Heart right ventricle (tissue), 16 donors: ENCODE measurements at regions not wholly inside any gene's neighbourhood (a gene's known extent, or its start where the extent isn't known, plus 50 kb on each side); places are given as distances from the start of the nearest gene placed in this dataset.

Experiments
- ATAC-seq, 8 donors: fragments of 200-7000 bp; cut with Tn5 transposase; one replicate each; pipeline ENCODE4 v1.9.1; 2020; ENCODE audit warnings: mild to moderate bottlenecking in 8 of 8, moderate library complexity in 8 of 8, moderate number of reproducible peaks in 1 of 8
- DNase-seq, 2 donors: peaks; one replicate each; pipeline ENCODE4 v3.0.0-alpha.2; 2020
- H3K27ac ChIP-seq, 10 donors: fragments of 200-600 bp; sonication (generic) in 2 of 10; one replicate each; pipeline versions ENCODE4 v1.5.0 to v1.8.0; 2020 to 2022; ENCODE audit warnings: mild to moderate bottlenecking in 3 of 10
- H3K27me3 ChIP-seq, 7 donors: fragments of 200-600 bp; one replicate each; pipeline ENCODE4 v1.8.0; 2021 to 2022; ENCODE audit warnings: mild to moderate bottlenecking in 2 of 7
- H3K36me3 ChIP-seq, 9 donors: fragments of 200-600 bp; sonication (generic) in 1 of 9; one replicate each; pipeline versions ENCODE4 v1.5.0 to v1.8.0; 2020 to 2022; ENCODE audit warnings: mild to moderate bottlenecking in 2 of 9
- H3K4me1 ChIP-seq, 9 donors: fragments of 200-600 bp; sonication (generic) in 1 of 9; one replicate each; pipeline versions ENCODE4 v1.5.0 to v1.8.0; 2020 to 2022; ENCODE audit warnings: mild to moderate bottlenecking in 4 of 9
- H3K4me3 ChIP-seq, 10 donors: fragments of 200-600 bp; sonication (generic) in 2 of 10; one replicate each; pipeline versions ENCODE4 v1.5.0 to v1.8.0; 2020 to 2022; ENCODE audit warnings: mild to moderate bottlenecking in 7 of 10, moderate library complexity in 2 of 10
- H3K9me3 ChIP-seq, 11 donors: fragments of 200-600 bp in 10 of 11; sonication (generic) in 2 of 11; one replicate each; pipeline versions ENCODE4 v1.5.0 to v1.8.0; 2013 to 2022; ENCODE audit warnings: mild to moderate bottlenecking in 2 of 11, control low read depth in 1 of 11, moderate library complexity in 1 of 11
- WGBS, 2 donors: extraction: QIAGEN DNeasy Blood & Tissue Kit; methylation state at CpG; one replicate each; pipeline ENCODE4 v1.1.7; 2013; ENCODE audit warnings: inconsistent platforms in 1 of 2; 5-methylcytosine and 5-hydroxymethylcytosine counted together
- intact Hi-C, 10 donors: fragments of 100-400 bp; cut with DNase I; formaldehyde crosslinking; loops; one replicate each; pipeline versions ENCODE4 v1.11.1 to v1.14.2; 2022
- TF ChIP-seq, protein P1 (sequence below), 9 donors: fragments of 200-600 bp; sonication (generic) in 2 of 9; IDR thresholded peaks; one replicate each; pipeline versions ENCODE4 v1.5.0 to v1.8.0; 2021 to 2022; ENCODE audit warnings: antibody characterized with exemption in 9 of 9, mild to moderate bottlenecking in 5 of 9, moderate library complexity in 1 of 9
- donor health status: Arrhythmogenic right ventricular cardiomyopathy.
- donor health status: ischemic (EF 13 %, LVEDD 7.1; RV severe dilation, severe dysfunction).
- donor health status: healthy with polysubstance abuse.
- donor health status: DM: no; HTN: yes; CAD: no.
- donor health status: DM: no; HTN: no; CAD: no.
- donor health status: ischemic (EF 25% LVEDD 6.9; RV normal size, moderate dysfunction).
- donor health status: ischemic (EF 25% LVEDD 5.7; RV mildly dilated, moderate dysfunction).
- donor health status: healthy.
- donor health status: DM: yes; HTN: yes; CAD: no.
- donor health status: Ischemic cardiomyopathy.
- donor health status: ischemic (EF 35%, LVEDD 5.7; RV mildly dilated, moderate dysfunction).
- donor health status: nonischemic (EF 11% LVEDD 7.7; RV severe dilation, severe dysfunction).
- donor health status: DM: yes; HTN: yes; CAD: no.
- donor health status: PGD.
- donor health status: ischemic (EF 29% LVEDD 5.4; RV normal size, mild dysfunction).
- donor health status: nonischemic (EF 23%, LVEDD 6.1; RV moderate dilation, normal function).

DNA sequence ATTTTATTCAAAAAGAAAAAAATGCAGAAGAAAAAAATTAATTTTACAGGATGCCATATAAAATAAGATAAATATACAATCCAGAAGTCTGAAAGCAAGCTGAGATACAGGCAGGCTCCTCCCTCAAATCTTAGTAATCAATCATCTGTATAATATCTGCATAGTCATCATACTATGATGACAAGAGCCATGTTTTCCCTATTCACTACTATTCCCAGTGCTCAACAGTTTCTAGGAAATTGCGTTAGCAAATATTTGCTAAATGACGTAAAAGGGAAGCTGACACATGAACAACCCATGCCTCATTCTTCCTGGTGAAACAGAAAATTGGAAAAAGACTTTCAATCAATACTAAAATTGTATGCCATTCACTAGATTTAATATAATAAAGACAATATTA, 793.2 kb downstream of the SUCLG1 start:
- TF ChIP-seq, protein P1, sequence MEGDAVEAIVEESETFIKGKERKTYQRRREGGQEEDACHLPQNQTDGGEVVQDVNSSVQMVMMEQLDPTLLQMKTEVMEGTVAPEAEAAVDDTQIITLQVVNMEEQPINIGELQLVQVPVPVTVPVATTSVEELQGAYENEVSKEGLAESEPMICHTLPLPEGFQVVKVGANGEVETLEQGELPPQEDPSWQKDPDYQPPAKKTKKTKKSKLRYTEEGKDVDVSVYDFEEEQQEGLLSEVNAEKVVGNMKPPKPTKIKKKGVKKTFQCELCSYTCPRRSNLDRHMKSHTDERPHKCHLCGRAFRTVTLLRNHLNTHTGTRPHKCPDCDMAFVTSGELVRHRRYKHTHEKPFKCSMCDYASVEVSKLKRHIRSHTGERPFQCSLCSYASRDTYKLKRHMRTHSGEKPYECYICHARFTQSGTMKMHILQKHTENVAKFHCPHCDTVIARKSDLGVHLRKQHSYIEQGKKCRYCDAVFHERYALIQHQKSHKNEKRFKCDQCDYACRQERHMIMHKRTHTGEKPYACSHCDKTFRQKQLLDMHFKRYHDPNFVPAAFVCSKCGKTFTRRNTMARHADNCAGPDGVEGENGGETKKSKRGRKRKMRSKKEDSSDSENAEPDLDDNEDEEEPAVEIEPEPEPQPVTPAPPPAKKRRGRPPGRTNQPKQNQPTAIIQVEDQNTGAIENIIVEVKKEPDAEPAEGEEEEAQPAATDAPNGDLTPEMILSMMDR (IDR thresholded peaks at IDR 0.05): no peak
- DNase-seq: no peak
- ATAC-seq: no peak
- Histone ChIP-seq H3K4me1 (no peaks in the 10 kb centered on the region), H3K4me3 (no peak overlapping the region), H3K36me3 (no peaks in the 10 kb centered on the region), H3K27me3 (no peaks in the 10 kb centered on the region), H3K9me3 (no peaks in the 10 kb centered on the region), H3K27ac (no peak overlapping the region)
- intact Hi-C loops: no loop called here
- WGBS, 2 donors: 53 to 60% methylated on average over 2 of the region's 2 CpGs

DNA sequence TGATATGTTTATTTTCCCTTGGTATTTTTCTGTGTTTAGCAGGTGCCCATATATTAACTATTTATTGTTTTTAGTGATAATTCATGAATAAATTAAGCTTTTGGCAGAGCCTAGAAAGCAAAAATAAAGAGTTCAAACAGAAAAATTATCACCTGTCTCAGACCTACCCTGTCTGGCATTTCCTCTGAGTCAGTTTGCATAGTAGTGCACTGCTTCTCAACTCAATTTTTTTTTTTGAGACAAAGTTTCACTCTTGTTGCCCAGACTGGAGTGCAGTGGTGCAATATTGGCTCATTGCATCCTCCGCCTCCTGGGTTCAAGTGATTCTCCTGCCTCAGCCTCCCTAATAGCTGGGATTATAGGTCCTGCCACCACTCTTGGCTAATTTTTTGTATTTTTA, 793.9 kb downstream of the SUCLG1 start:
- no peak for DNase-seq
- TF ChIP-seq, protein P1 (IDR thresholded peaks at IDR 0.05): no peak
- Histone ChIP-seq H3K4me1 (no peaks in the 10 kb centered on the region), H3K27ac (no peak overlapping the region), H3K9me3 (no peaks in the 10 kb centered on the region), H3K36me3 (no peaks in the 10 kb centered on the region), H3K27me3 (no peaks in the 10 kb centered on the region), H3K4me3 (no peak overlapping the region)
- 96 to 100% methylated on average over 1 of the region's 1 CpG for WGBS, 2 donors
- ATAC-seq: no peak
- intact Hi-C loops: no loop called here

DNA sequence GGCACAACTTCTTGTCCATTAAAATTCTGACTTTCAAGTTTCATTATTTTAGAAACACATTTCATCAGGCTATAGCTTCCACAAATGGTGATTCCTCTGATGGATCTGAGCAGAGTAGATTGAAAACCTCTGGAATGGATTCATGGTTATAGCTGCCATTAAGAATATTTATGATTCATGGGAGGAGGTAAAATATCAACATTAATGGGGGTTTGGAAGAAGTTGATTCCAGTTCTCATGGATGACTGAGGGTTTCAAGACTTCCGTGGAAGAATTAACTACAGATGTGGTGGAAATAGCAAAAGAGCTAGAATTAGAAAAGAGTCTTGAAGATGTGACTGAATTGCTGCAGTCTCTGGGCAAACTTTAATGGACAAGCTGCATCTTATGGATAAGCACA, 797.4 kb downstream of the SUCLG1 start:
- Histone ChIP-seq H3K36me3 (no peaks in the 10 kb centered on the region), H3K4me3 (no peak overlapping the region), H3K27ac (no peak overlapping the region), H3K4me1 (no peaks in the 10 kb centered on the region), H3K27me3 (no peaks in the 10 kb centered on the region), H3K9me3 (no peaks in the 10 kb centered on the region)
- intact Hi-C loops: no loop called here
- TF ChIP-seq, protein P1 (IDR thresholded peaks at IDR 0.05): no peak
- ATAC-seq (no peak), DNase-seq (no peak)
- WGBS, 2 donors: 89 to 92% methylated on average over 1 of the region's 1 CpG

DNA sequence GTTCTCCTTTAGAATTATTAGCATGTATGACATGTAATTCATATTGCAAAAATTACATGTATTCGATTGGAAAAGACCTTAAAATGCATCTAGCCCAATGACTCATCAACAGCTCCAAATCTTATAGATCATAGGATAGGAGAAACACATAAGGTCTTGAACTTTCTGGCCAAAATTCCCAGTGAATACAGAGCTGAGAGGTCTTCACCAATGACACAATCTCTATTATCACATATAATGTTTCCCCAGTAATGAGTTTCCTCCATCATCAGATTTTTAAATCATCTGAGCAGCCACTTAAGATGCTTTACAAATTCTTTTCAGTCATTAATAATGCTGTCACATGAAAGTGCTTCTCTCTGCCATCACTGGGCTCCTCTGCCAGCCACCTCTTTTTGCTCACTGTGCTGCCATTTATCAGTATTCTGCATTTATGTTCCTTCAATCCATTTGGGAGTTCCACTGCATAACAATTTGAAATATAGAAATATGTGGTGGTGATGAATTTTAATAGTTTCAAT, 804.9 kb downstream of the SUCLG1 start:
- WGBS, 2 donors: 63 to 68% methylated on average over 1 of the region's 1 CpG
- intact Hi-C loops: no loop called here
- TF ChIP-seq, protein P1 (IDR thresholded peaks at IDR 0.05): no peak
- no peaks in the 10 kb centered on the region for H3K9me3 ChIP-seq
- no peaks in the 10 kb centered on the region for H3K36me3 ChIP-seq
- H3K4me3 ChIP-seq: no peak overlapping the region
- no peaks in the 10 kb centered on the region for H3K4me1 ChIP-seq
- ATAC-seq: no peak
- no peak for DNase-seq
- no peak overlapping the region for H3K27ac ChIP-seq
- H3K27me3 ChIP-seq: no peaks in the 10 kb centered on the region
